Stomach smooth muscle (tissue), 2 donors: ENCODE measurements at regions not wholly inside any gene's neighbourhood (a gene's known extent, or its start where the extent isn't known, plus 50 kb on each side); places are given as distances from the start of the nearest gene placed in this dataset.
"Not testable (repeated sequence)": the region's sequence is repeated elsewhere in the genome, so short reads cannot be mapped to it uniquely, and the experiment has no call there.

Source experiments
- H3K27ac ChIP-seq: one replicate; pipeline ENCODE4 v1.7.0; 2013; ENCODE audit warnings: mild to moderate bottlenecking, low read length, inconsistent platforms
- H3K27me3 ChIP-seq, 2 donors: one replicate each; pipeline ENCODE4 v1.7.0; 2013; ENCODE audit warnings: low read length in 2 of 2; ENCODE audit not compliant: insufficient read depth in 2 of 2, control insufficient read depth in 1 of 2
- H3K36me3 ChIP-seq, 2 donors: one replicate each; pipeline ENCODE4 v1.7.0; 2013; ENCODE audit warnings: low read length in 2 of 2; ENCODE audit not compliant: control insufficient read depth in 2 of 2, insufficient read depth in 2 of 2
- H3K4me1 ChIP-seq: one replicate; pipeline ENCODE4 v1.7.0; 2013; ENCODE audit warnings: low read length; ENCODE audit not compliant: control insufficient read depth, insufficient read depth
- H3K4me3 ChIP-seq, 2 donors: one replicate each; pipeline ENCODE4 v1.7.0; 2013; ENCODE audit warnings: low read length in 2 of 2
- H3K9ac ChIP-seq, 2 donors: one replicate each; pipeline ENCODE4 v1.7.0; 2013; ENCODE audit warnings: low read length in 2 of 2, mild to moderate bottlenecking in 1 of 2
- H3K9me3 ChIP-seq, 2 donors: one replicate each; pipeline ENCODE4 v1.7.0; 2013; ENCODE audit warnings: low read length in 2 of 2; ENCODE audit not compliant: control insufficient read depth in 2 of 2
- donor health status: healthy.
- donor health status: Pancreatic carcinoma.

- H3K4me3 ChIP-seq, H3K9ac ChIP-seq, H3K4me1 ChIP-seq, H3K9me3 ChIP-seq, H3K36me3 ChIP-seq, H3K27ac ChIP-seq, H3K27me3 ChIP-seq: not testable (repeated sequence)
Measured at GRCh38 chr20:53854609-53854926, 215.8 kb downstream of the BCAS1 start.

GRCh38 chr20:53853111-53853713, 217.2 kb downstream of the BCAS1 start:
- H3K9me3 ChIP-seq: no peaks in the 10 kb centered on the region
- no peak overlapping the region for H3K9ac ChIP-seq
- H3K4me3 ChIP-seq: no peak overlapping the region
- H3K27ac ChIP-seq: no peak overlapping the region
- H3K36me3 ChIP-seq: no peaks in the 10 kb centered on the region
- no peaks in the 10 kb centered on the region for H3K4me1 ChIP-seq
- no peaks in the 10 kb centered on the region for H3K27me3 ChIP-seq

- Histone ChIP-seq H3K4me1 (no peaks in the 10 kb centered on the region), H3K27ac (no peak overlapping the region), H3K9ac (no peak overlapping the region), H3K9me3 (no peaks in the 10 kb centered on the region), H3K36me3 (no peaks in the 10 kb centered on the region), H3K27me3 (no peaks in the 10 kb centered on the region), H3K4me3 (no peak overlapping the region)
Measured at GRCh38 chr20:53852691-53853090, 217.7 kb downstream of the BCAS1 start.

GRCh38 chr20:53852014-53852413, 218.4 kb downstream of the BCAS1 start:
- Histone ChIP-seq H3K9ac (no peak overlapping the region), H3K9me3 (no peaks in the 10 kb centered on the region), H3K4me3 (no peak overlapping the region), H3K36me3 (no peaks in the 10 kb centered on the region), H3K4me1 (no peaks in the 10 kb centered on the region), H3K27me3 (no peaks in the 10 kb centered on the region), H3K27ac (no peak overlapping the region)

- Histone ChIP-seq H3K9me3 (no peaks in the 10 kb centered on the region), H3K27ac (no peak overlapping the region), H3K4me3 (no peak overlapping the region), H3K36me3 (no peaks in the 10 kb centered on the region), H3K9ac (no peak overlapping the region), H3K27me3 (no peaks in the 10 kb centered on the region), H3K4me1 (no peaks in the 10 kb centered on the region)
Measured at GRCh38 chr20:53850319-53850718, 220.1 kb downstream of the BCAS1 start.

GRCh38 chr20:53849471-53850059, 220.8 kb downstream of the BCAS1 start:
- H3K4me3 ChIP-seq: no peak overlapping the region
- no peak overlapping the region for H3K9ac ChIP-seq
- no peaks in the 10 kb centered on the region for H3K27me3 ChIP-seq
- H3K36me3 ChIP-seq: no peaks in the 10 kb centered on the region
- H3K27ac ChIP-seq: no peak overlapping the region
- no peaks in the 10 kb centered on the region for H3K9me3 ChIP-seq
- no peaks in the 10 kb centered on the region for H3K4me1 ChIP-seq

GRCh38 chr20:53848304-53848703, 222.1 kb downstream of the BCAS1 start:
- H3K4me3 ChIP-seq: no peak overlapping the region
- H3K27ac ChIP-seq: no peak overlapping the region

GRCh38 chr20:53847837-53848170, 222.6 kb downstream of the BCAS1 start:
- Histone ChIP-seq H3K27ac (no peak overlapping the region), H3K27me3 (no peaks in the 10 kb centered on the region), H3K4me3 (no peak overlapping the region), H3K9ac (no peak overlapping the region), H3K9me3 (no peaks in the 10 kb centered on the region), H3K36me3 (no peaks in the 10 kb centered on the region), H3K4me1 (no peaks in the 10 kb centered on the region)

More at GRCh38 chr20:53848304-53848703, 222.1 kb downstream of the BCAS1 start:
- Histone ChIP-seq H3K4me1 (no peaks in the 10 kb centered on the region), H3K9me3 (no peaks in the 10 kb centered on the region), H3K27me3 (no peaks in the 10 kb centered on the region), H3K9ac (no peak overlapping the region), H3K36me3 (no peaks in the 10 kb centered on the region)

GRCh38 chr20:53847139-53847836, 223.1 kb downstream of the BCAS1 start:
- no peak overlapping the region for H3K4me3 ChIP-seq
- no peak overlapping the region for H3K9ac ChIP-seq
- H3K4me1 ChIP-seq: no peaks in the 10 kb centered on the region
- no peaks in the 10 kb centered on the region for H3K36me3 ChIP-seq
- no peak overlapping the region for H3K27ac ChIP-seq
- H3K27me3 ChIP-seq: no peaks in the 10 kb centered on the region
- H3K9me3 ChIP-seq: no peaks in the 10 kb centered on the region

- H3K27ac ChIP-seq: no peak overlapping the region
Measured at GRCh38 chr20:53846640-53847039, 223.8 kb downstream of the BCAS1 start.

GRCh38 chr20:53845980-53846379, 224.4 kb downstream of the BCAS1 start:
- Histone ChIP-seq H3K27me3 (no peaks in the 10 kb centered on the region), H3K36me3 (no peaks in the 10 kb centered on the region), H3K4me3 (no peak overlapping the region), H3K4me1 (no peaks in the 10 kb centered on the region), H3K9ac (no peak overlapping the region), H3K27ac (no peak overlapping the region), H3K9me3 (no peaks in the 10 kb centered on the region)

More at GRCh38 chr20:53846640-53847039, 223.8 kb downstream of the BCAS1 start:
- Histone ChIP-seq H3K4me1 (no peaks in the 10 kb centered on the region), H3K9ac (no peak overlapping the region), H3K4me3 (no peak overlapping the region), H3K9me3 (no peaks in the 10 kb centered on the region), H3K27me3 (no peaks in the 10 kb centered on the region), H3K36me3 (no peaks in the 10 kb centered on the region)
